BE2C (cell line): ENCODE measurements at regions not wholly inside any gene's neighbourhood (a gene's known extent, or its start where the extent isn't known, plus 50 kb on each side); places are given as distances from the start of the nearest gene placed in this dataset.

ENCODE experiments used
- DNase-seq: peaks from one replicate; pipeline ENCODE4 v3.0.0-alpha.2; 2020
- H3K27me3 ChIP-seq: fragments of 250-450 bp; sonication (Bioruptor Pico); 2 replicates; pipeline ENCODE4 v1.5.1; 2020; ENCODE audit warnings: mild to moderate bottlenecking
- H3K36me3 ChIP-seq: fragments of 250-450 bp; sonication (Bioruptor Pico); 2 replicates; pipeline ENCODE4 v1.5.1; 2020; ENCODE audit warnings: mild to moderate bottlenecking
- H3K4me1 ChIP-seq: fragments of 250-450 bp; sonication (Bioruptor Pico); 2 replicates; pipeline ENCODE4 v1.5.1; 2020
- H3K4me3 ChIP-seq: 2 replicates; pipeline ENCODE4 v1.5.1; 2011; ENCODE audit warnings: low read depth, low read length
- H3K9me3 ChIP-seq: fragments of 250-450 bp; sonication (Bioruptor Pico); 2 replicates; pipeline ENCODE4 v1.5.1; 2020
- TF ChIP-seq, protein P1 (sequence below): IDR thresholded peaks from 2 replicates; pipeline ENCODE4 v1.5.1; 2012; ENCODE audit warnings: mild to moderate bottlenecking, low read depth, low read length

- Histone ChIP-seq H3K27me3 (no peaks in the 10 kb centered on the region), H3K4me1 (no peaks in the 10 kb centered on the region), H3K9me3 (no peaks in the 10 kb centered on the region; the same call in 1 of the 2 replicates), H3K4me3 (no peak overlapping the region), H3K36me3 (no peaks in the 10 kb centered on the region)
- TF ChIP-seq, protein P1, sequence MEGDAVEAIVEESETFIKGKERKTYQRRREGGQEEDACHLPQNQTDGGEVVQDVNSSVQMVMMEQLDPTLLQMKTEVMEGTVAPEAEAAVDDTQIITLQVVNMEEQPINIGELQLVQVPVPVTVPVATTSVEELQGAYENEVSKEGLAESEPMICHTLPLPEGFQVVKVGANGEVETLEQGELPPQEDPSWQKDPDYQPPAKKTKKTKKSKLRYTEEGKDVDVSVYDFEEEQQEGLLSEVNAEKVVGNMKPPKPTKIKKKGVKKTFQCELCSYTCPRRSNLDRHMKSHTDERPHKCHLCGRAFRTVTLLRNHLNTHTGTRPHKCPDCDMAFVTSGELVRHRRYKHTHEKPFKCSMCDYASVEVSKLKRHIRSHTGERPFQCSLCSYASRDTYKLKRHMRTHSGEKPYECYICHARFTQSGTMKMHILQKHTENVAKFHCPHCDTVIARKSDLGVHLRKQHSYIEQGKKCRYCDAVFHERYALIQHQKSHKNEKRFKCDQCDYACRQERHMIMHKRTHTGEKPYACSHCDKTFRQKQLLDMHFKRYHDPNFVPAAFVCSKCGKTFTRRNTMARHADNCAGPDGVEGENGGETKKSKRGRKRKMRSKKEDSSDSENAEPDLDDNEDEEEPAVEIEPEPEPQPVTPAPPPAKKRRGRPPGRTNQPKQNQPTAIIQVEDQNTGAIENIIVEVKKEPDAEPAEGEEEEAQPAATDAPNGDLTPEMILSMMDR, result no peak
- no peak for DNase-seq
These were observed 85.3 kb upstream of the RBPJ start for GRCh38 chr4:26235500-26235899.

- H3K4me3 ChIP-seq, result no peak overlapping the region
- no peak for DNase-seq
- no peaks in the 10 kb centered on the region for H3K36me3 ChIP-seq
- no peaks in the 10 kb centered on the region for H3K27me3 ChIP-seq
- no peaks in the 10 kb centered on the region; the same call in 1 of the 2 replicates for H3K9me3 ChIP-seq
- H3K4me1 ChIP-seq, result no peaks in the 10 kb centered on the region
- TF ChIP-seq, protein P1, result no peak
These were observed 82.9 kb upstream of the RBPJ start for GRCh38 chr4:26237916-26238315.

DNA sequence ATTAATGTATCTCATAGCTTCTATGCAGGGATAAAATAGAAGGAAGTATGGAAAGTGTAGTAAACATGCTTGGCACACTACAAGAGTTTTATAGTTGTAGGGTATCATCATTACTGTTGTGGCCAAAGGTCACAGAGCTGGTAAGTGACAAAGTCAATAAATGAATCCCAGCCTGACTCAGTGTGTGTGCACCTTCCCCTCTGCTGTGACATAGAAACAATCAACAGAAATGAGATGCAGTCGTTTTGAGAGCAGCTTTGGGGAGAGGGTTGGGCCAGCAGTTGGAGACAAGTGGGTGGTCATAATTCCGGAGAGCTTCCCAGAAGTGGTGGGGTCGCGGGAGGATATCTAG, 82.4 kb upstream of the RBPJ start:
- Histone ChIP-seq H3K4me1 (no peaks in the 10 kb centered on the region), H3K36me3 (no peaks in the 10 kb centered on the region), H3K4me3 (no peak overlapping the region), H3K27me3 (no peaks in the 10 kb centered on the region), H3K9me3 (no peaks in the 10 kb centered on the region; the same call in 1 of the 2 replicates)
- TF ChIP-seq, protein P1, result no peak
- no peak for DNase-seq

DNA sequence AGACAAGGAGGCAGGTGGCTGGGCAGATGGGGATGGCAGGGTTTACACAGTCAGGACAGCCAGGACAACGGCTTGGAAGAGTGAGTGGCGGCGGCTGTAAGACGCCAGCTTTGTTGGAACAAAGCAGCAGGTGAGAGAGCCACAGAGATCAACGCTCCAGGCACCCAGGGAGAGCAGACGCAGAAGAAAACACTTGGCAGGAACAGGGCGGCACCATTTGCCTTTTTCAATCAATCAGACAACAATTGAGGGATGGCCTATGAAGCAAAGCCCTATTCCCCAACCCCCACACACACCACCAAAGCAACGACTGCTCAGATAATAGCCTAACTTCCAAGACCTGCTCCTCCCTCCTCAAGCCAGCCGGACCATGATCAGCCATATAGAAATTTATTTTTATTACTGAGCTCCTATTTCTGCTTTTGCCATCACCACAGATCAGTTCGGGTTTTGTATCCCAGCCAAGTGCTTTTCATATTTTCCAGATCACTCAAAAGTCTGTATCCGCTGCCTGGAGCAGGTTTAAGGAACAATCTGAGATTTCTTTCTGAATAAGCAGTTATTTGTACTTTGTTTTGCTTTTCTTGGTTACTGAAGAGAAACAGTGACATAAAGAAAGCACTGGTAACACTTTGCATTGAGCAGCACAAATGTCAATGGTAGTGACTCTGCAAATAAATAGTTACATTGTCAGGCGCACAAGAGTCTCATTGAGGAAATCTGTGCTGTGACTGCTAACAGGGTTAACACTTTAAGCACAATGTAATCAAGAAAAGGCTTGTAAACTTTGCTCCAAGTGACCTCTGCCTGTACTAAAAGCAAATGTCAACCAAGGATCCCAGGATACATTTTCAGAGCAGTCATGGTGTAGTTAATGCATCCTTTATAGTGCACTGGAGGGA, 81.8 kb upstream of the RBPJ start:
- H3K4me1 ChIP-seq, result no peaks in the 10 kb centered on the region
- H3K4me3 ChIP-seq, result no peak overlapping the region
- H3K9me3 ChIP-seq, result no peaks in the 10 kb centered on the region; the same call in 1 of the 2 replicates
- no peaks in the 10 kb centered on the region for H3K27me3 ChIP-seq
- TF ChIP-seq, protein P1, result no peak
- no peaks in the 10 kb centered on the region for H3K36me3 ChIP-seq
- DNase-seq, result no peak

GRCh38 chr4:26239801-26240200, 81.0 kb upstream of the RBPJ start:
- H3K4me3 ChIP-seq, result no peak overlapping the region
- DNase-seq, result no peak
- H3K4me1 ChIP-seq, result no peaks in the 10 kb centered on the region
- no peaks in the 10 kb centered on the region; the same call in 1 of the 2 replicates for H3K9me3 ChIP-seq
- H3K27me3 ChIP-seq, result no peaks in the 10 kb centered on the region
- TF ChIP-seq, protein P1, result no peak
- H3K36me3 ChIP-seq, result no peaks in the 10 kb centered on the region

- H3K4me3 ChIP-seq, result no peak overlapping the region
- TF ChIP-seq, protein P1, result no peak
- H3K36me3 ChIP-seq, result no peaks in the 10 kb centered on the region
- no peaks in the 10 kb centered on the region for H3K4me1 ChIP-seq
- no peaks in the 10 kb centered on the region; the same call in 1 of the 2 replicates for H3K9me3 ChIP-seq
- DNase-seq, result no peak
- no peaks in the 10 kb centered on the region for H3K27me3 ChIP-seq
These were observed 79.6 kb upstream of the RBPJ start for GRCh38 chr4:26241179-26241578.
